HCT116 (cell line): ENCODE measurements at regions not wholly inside any gene's neighbourhood (a gene's known extent, or its start where the extent isn't known, plus 50 kb on each side); places are given as distances from the start of the nearest gene placed in this dataset.

Experiments used
- ATAC-seq: fragments of 200-7000 bp; cut with Tn5 transposase; 2 replicates; pipeline ENCODE4 v1.9.1; 2020; ENCODE audit warnings: mild to moderate bottlenecking, moderate library complexity
- BruUV-seq: library from RNA; stranded (reverse); fragments of 400-500 nt; replicated peaks from 2 replicates; lab custom pipeline; 2021; lab: Mats Ljungman, UMichigan
- CTCF ChIA-PET: fragments of 300-600 bp; sonication (Branson Sonifier 250); formaldehyde crosslinking; loops from one replicate; lab custom pipeline; 2021; ENCODE audit warnings: antibody characterized with exemption; lab: Charles Lee
- POLR2A ChIA-PET: fragments of 300-600, 350-600 bp; sonication (Branson Sonifier 250); formaldehyde crosslinking; loops from one replicate; lab custom pipeline; 2021; ENCODE audit warnings: antibody characterized with exemption; lab: Charles Lee
- RAD21 ChIA-PET, 2 experiments: fragments of 300-600 bp; sonication (Branson Sonifier 250); formaldehyde crosslinking; loops; one replicate each; lab custom pipeline; 2023; ENCODE audit warnings: low total read pairs in 2 of 2; ENCODE audit not compliant: uncharacterized antibody in 2 of 2, unreplicated experiment in 2 of 2, low non-redundant PET in 1 of 2; lab: Charles Lee
- DNase-seq: peaks from one replicate; pipeline ENCODE4 v3.0.0-alpha.2; 2010; ENCODE audit warnings: low read depth, low spot score
- H2AFZ ChIP-seq: fragments of 200-600 bp; shearing (Covaris generic), sonication (generic); 2 replicates; pipeline ENCODE4 v1.6.1; 2017; ENCODE audit warnings: low read depth, mixed run types, mixed read lengths, antibody characterized with exemption, low read length; ENCODE audit not compliant: poor library complexity, severe bottlenecking
- H3K27ac ChIP-seq: 2 replicates; pipeline ENCODE4 v1.5.1; 2012; ENCODE audit warnings: low read depth, low read length
- H3K27me3 ChIP-seq: fragments of 200-600 bp; sonication (generic); 2 replicates; pipeline ENCODE4 v1.6.1; 2016; ENCODE audit warnings: mixed run types, low read length, mixed read lengths; ENCODE audit not compliant: insufficient read depth
- H3K36me3 ChIP-seq, 2 experiments: fragments of 200-500 bp in 1 of 2; fragments of 200-600 bp in 1 of 2; sonication (Bioruptor generic) in 1 of 2; sonication (generic) in 1 of 2; 2 replicates each; pipeline versions ENCODE4 v1.5.1 to v1.6.1; 2014 to 2016; ENCODE audit warnings: low read length in 2 of 2, inconsistent platforms in 1 of 2, mixed read lengths in 1 of 2, mixed run types in 1 of 2; ENCODE audit not compliant: insufficient read depth in 2 of 2, control insufficient read depth in 1 of 2
- H3K4me1 ChIP-seq, 2 experiments: fragments of 200-600 bp in 1 of 2; sonication (generic) in 1 of 2; 2 replicates each; pipeline versions ENCODE4 v1.5.1 to v1.6.1; 2012 to 2017; ENCODE audit warnings: low read length in 2 of 2, inconsistent platforms in 1 of 2, mild to moderate bottlenecking in 1 of 2, mixed read lengths in 1 of 2, mixed run types in 1 of 2, moderate library complexity in 1 of 2; ENCODE audit not compliant: insufficient read depth in 2 of 2, control insufficient read depth in 1 of 2
- H3K4me2 ChIP-seq: fragments of 200-600 bp; sonication (generic); 2 replicates; pipeline ENCODE4 v1.6.1; 2017; ENCODE audit warnings: mixed run types, low read length, mixed read lengths
- H3K4me3 ChIP-seq, 2 experiments: fragments of 200-600 bp in 1 of 2; sonication (generic) in 1 of 2; replicated peaks in 1 of 2; 2 replicates each; pipeline ENCODE4 v1.5.1; 2011 to 2016; ENCODE audit warnings: low read length in 2 of 2, control low read depth in 1 of 2, low read depth in 1 of 2, mild to moderate bottlenecking in 1 of 2, mixed read lengths in 1 of 2, mixed run types in 1 of 2
- H3K79me2 ChIP-seq: fragments of 200-600 bp; sonication (generic); 2 replicates; pipeline ENCODE4 v1.6.1; 2017; ENCODE audit warnings: mild to moderate bottlenecking, mixed run types, low read length, moderate library complexity, mixed read lengths; ENCODE audit not compliant: insufficient read depth
- H3K9ac ChIP-seq: fragments of 200-600 bp; sonication (generic); 2 replicates; pipeline ENCODE4 v1.6.1; 2016; ENCODE audit warnings: low read length, mixed read lengths
- H3K9me2 ChIP-seq: fragments of 200-600 bp; sonication (generic), shearing (Covaris generic); 2 replicates; pipeline ENCODE4 v1.6.1; 2017; ENCODE audit warnings: mixed run types, mild to moderate bottlenecking, moderate library complexity; ENCODE audit not compliant: insufficient read depth
- H3K9me3 ChIP-seq, 2 experiments: fragments of 200-500 bp in 1 of 2; fragments of 200-600 bp in 1 of 2; sonication (Bioruptor generic) in 1 of 2; sonication (generic) in 1 of 2; 2 replicates each; pipeline ENCODE4 v1.6.1; 2014 to 2017; ENCODE audit warnings: low read length in 2 of 2, mixed read lengths in 2 of 2, inconsistent platforms in 1 of 2, low read depth in 1 of 2, mild to moderate bottlenecking in 1 of 2, mixed run types in 1 of 2, moderate library complexity in 1 of 2; ENCODE audit not compliant: control insufficient read depth in 1 of 2, insufficient read depth in 1 of 2
- H4K20me1 ChIP-seq: fragments of 200-600 bp; sonication (generic), shearing (Covaris generic); 2 replicates; pipeline ENCODE4 v1.6.1; 2017; ENCODE audit warnings: mixed run types, mild to moderate bottlenecking, moderate library complexity; ENCODE audit not compliant: insufficient read depth
- ATF3 ChIP-seq: IDR thresholded peaks from 2 replicates; pipeline ENCODE4 v1.6.1; 2012
- CBX3 ChIP-seq: IDR thresholded peaks from 2 replicates; pipeline ENCODE4 v1.6.1; 2012; ENCODE audit warnings: low read depth
- CEBPB ChIP-seq: IDR thresholded peaks from 2 replicates; pipeline ENCODE4 v1.6.1; 2012; ENCODE audit warnings: low read depth
- ELF1 ChIP-seq: IDR thresholded peaks from 2 replicates; pipeline ENCODE4 v1.6.1; 2012; ENCODE audit warnings: low read depth, borderline replicate concordance
- EZH2phosphoT487 ChIP-seq: fragments of 200-600 bp; IDR thresholded peaks from 2 replicates; pipeline ENCODE4 v1.6.1; 2018; ENCODE audit warnings: antibody characterized with exemption, borderline replicate concordance
- FOSL1 ChIP-seq: IDR thresholded peaks from 2 replicates; pipeline ENCODE4 v1.6.1; 2012; ENCODE audit warnings: low read depth
- JUND ChIP-seq: IDR thresholded peaks from 2 replicates; pipeline ENCODE4 v1.6.1; 2012
- MAX ChIP-seq: IDR thresholded peaks from 2 replicates; pipeline ENCODE4 v1.6.1; 2012
- POLR2A ChIP-seq: IDR thresholded peaks from 2 replicates; pipeline ENCODE4 v1.7.0; 2011; ENCODE audit warnings: borderline replicate concordance; ENCODE audit not compliant: insufficient read depth, insufficient read length; ENCODE audit errors: extremely low read depth
- POLR2AphosphoS5 ChIP-seq: IDR thresholded peaks from 2 replicates; pipeline ENCODE4 v1.6.1; 2011; ENCODE audit warnings: mild to moderate bottlenecking, low read depth, low read length, moderate library complexity
- RAD21 ChIP-seq: IDR thresholded peaks from 2 replicates; pipeline ENCODE4 v1.6.1; 2012; ENCODE audit warnings: low read depth, mild to moderate bottlenecking
- SIN3A ChIP-seq: IDR thresholded peaks from 2 replicates; pipeline ENCODE4 v1.6.1; 2012; ENCODE audit warnings: low read depth
- SRF ChIP-seq: IDR thresholded peaks from 2 replicates; pipeline ENCODE4 v1.6.1; 2012; ENCODE audit warnings: low read depth
- TCF7L2 ChIP-seq: IDR thresholded peaks from 2 replicates; pipeline ENCODE4 v1.7.0; 2011; ENCODE audit warnings: borderline replicate concordance, inconsistent platforms; ENCODE audit not compliant: insufficient read depth, insufficient read length; ENCODE audit errors: extremely low read depth
- YY1 ChIP-seq: IDR thresholded peaks from 2 replicates; pipeline ENCODE4 v1.6.1; 2011; ENCODE audit warnings: low read length, low read depth, moderate library complexity, mild to moderate bottlenecking; ENCODE audit not compliant: insufficient replicate concordance; ENCODE audit errors: extremely low read depth
- ZBTB33 ChIP-seq: IDR thresholded peaks from 2 replicates; pipeline ENCODE4 v1.6.1; 2011; ENCODE audit warnings: mild to moderate bottlenecking, low read length, moderate library complexity; ENCODE audit not compliant: insufficient replicate concordance; ENCODE audit errors: extremely low read depth
- ZFX ChIP-seq: fragments of 450-650 bp; IDR thresholded peaks from 2 replicates; pipeline ENCODE4 v1.6.1; 2017
- ZNF274 ChIP-seq: fragments of 200-500 bp; sonication (Bioruptor generic); IDR thresholded peaks from 2 replicates; pipeline ENCODE4 v1.6.1; 2014; ENCODE audit warnings: mild to moderate bottlenecking, low read depth, low read length, inconsistent platforms
- intact Hi-C: fragments of 100-400 bp; cut with micrococcal nuclease; formaldehyde crosslinking; loops from 2 replicates; pipeline ENCODE4 v1.10.0; 2022

- H3K9me2 ChIP-seq, result no peaks in the 10 kb centered on the region
- ATAC-seq (no peak), DNase-seq (no peak)
- H3K36me3 ChIP-seq, result no peaks in the 10 kb centered on the region
- no peaks in the 10 kb centered on the region for H3K79me2 ChIP-seq
- no peaks in the 10 kb centered on the region for H4K20me1 ChIP-seq
- intact Hi-C loops, result no loop called here
- CTCF ChIA-PET, result no interaction called here
- H3K27me3 ChIP-seq, result peaks cover 5% of the 10 kb centered on the region; the same call in 1 of the 2 replicates
- no TSS peak for BruUV-seq
- POLR2A ChIA-PET, result no interaction called here
- RAD21 ChIA-PET, result no interaction called here
- no peak overlapping the region for H3K4me2 ChIP-seq
- H3K4me1 ChIP-seq, result no peaks in the 10 kb centered on the region
- H3K4me3 ChIP-seq, result no peak overlapping the region
- no peak overlapping the region for H2AFZ ChIP-seq
- TF ChIP-seq ZNF274 (no peak), POLR2AphosphoS5 (no peak), CEBPB (no peak), CBX3 (no peak), TCF7L2 (no peak), ELF1 (no peak), RAD21 (no peak), ZFX (no peak), POLR2A (no peak), ATF3 (no peak), EZH2phosphoT487 (no peak), SIN3A (no peak), SRF (no peak), YY1 (no peak), MAX (no peak), JUND (no peak), ZBTB33 (no peak), FOSL1 (no peak)
- TF ChIP-seq, all 23 proteins: peak for 0
- Histone ChIP-seq H3K9ac (no peak overlapping the region), H3K9me3 (no peaks in the 10 kb centered on the region), H3K27ac (no peak overlapping the region)
These were observed 57.1 kb upstream of the LINGO1 start for GRCh38 chr15:77689821-77690220.
